Naive B cell (primary cell): ENCODE measurements at regions not wholly inside any gene's neighbourhood (a gene's known extent, or its start where the extent isn't known, plus 50 kb on each side); places are given as distances from the start of the nearest gene placed in this dataset.
A peak's percentile ranks its signal among the peaks of the same experiment; 100 is the strongest.

Experiments used
- ATAC-seq, 2 donors: fragments of 150-1000 bp; cut with Tn5 transposase; 2 replicates each; pipeline ENCODE4 v1.10.0; 2021; ENCODE audit warnings: low read depth in 2 of 2, mild to moderate bottlenecking in 2 of 2, moderate library complexity in 2 of 2
- DNase-seq: peaks from one replicate; pipeline ENCODE4 v3.0.0; 2022
- H3K27ac Mint-ChIP-seq, 6 donors: one replicate each; pipeline ENCODE4 v1.8.0; 2020 to 2022; ENCODE audit warnings: mild to moderate bottlenecking in 6 of 6, mixed read lengths in 6 of 6, moderate library complexity in 5 of 6, inconsistent platforms in 2 of 6
- H3K27me3 Mint-ChIP-seq, 3 donors: one replicate each; pipeline ENCODE4 v1.8.0; 2021 to 2022; ENCODE audit warnings: mixed read lengths in 3 of 3, mild to moderate bottlenecking in 1 of 3
- H3K36me3 Mint-ChIP-seq, 2 donors: one replicate each; pipeline ENCODE4 v1.8.0; 2020 to 2022; ENCODE audit warnings: mixed read lengths in 2 of 2, inconsistent platforms in 1 of 2, mild to moderate bottlenecking in 1 of 2
- H3K4me1 Mint-ChIP-seq, 3 donors: one replicate each; pipeline ENCODE4 v1.8.0; 2020 to 2022; ENCODE audit warnings: mixed read lengths in 3 of 3, inconsistent platforms in 1 of 3, mild to moderate bottlenecking in 1 of 3, moderate library complexity in 1 of 3
- H3K4me3 Mint-ChIP-seq, 8 donors: one replicate each; pipeline ENCODE4 v1.8.0; 2020 to 2022; ENCODE audit warnings: mild to moderate bottlenecking in 8 of 8, mixed read lengths in 8 of 8, moderate library complexity in 8 of 8, inconsistent platforms in 2 of 8
- H3K9me3 Mint-ChIP-seq, 7 donors: one replicate each; pipeline ENCODE4 v1.8.0; 2020 to 2022; ENCODE audit warnings: mixed read lengths in 7 of 7, mild to moderate bottlenecking in 5 of 7, inconsistent platforms in 2 of 7, moderate library complexity in 1 of 7

GRCh38 chr10:132467464-132468149 is 70.0 kb upstream of the INPP5A start:
- Mint-ChIP-seq H3K36me3 (peaks cover 0 to 7% of the 10 kb centered on the region in 2 donors), H3K4me1 (peaks cover 0 to 5% (median 4%) of the 10 kb centered on the region in 3 donors), H3K27me3 (peaks cover 4 to 20% (median 8%) of the 10 kb centered on the region in 3 donors), H3K27ac (no peak overlapping the region), H3K4me3 (no peak overlapping the region), H3K9me3 (peaks cover 1 to 19% (median 10%) of the 10 kb centered on the region in 7 donors)
- DNase-seq (no peak), ATAC-seq (no peak)

DNA sequence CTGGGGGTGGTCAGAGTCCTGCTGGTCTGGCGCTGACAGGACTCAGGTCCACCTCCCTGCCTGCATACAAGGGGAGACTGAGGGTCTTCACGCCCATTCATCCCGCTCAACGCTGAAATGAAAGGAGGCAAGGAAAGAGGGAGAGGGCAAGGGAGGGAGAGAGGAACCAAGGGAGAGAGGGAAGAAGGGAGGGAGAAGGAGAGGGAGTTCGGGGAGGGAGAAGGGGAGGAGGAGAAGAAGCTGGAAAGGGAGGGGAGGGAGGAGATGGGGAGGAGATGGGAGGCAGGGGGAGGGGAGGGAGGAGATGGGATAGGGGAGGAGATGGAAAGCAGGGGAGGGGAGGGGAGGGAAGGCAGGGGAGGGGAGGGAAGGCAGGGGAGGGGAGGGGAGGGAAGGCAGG is 69.4 kb upstream of the INPP5A start:
- ATAC-seq (no peak), DNase-seq (no peak)
- H3K4me3 Mint-ChIP-seq: no peak overlapping the region
- H3K27ac Mint-ChIP-seq: no peak overlapping the region
- peaks cover 5 to 22% (median 8%) of the 10 kb centered on the region in 3 donors for H3K27me3 Mint-ChIP-seq
- H3K9me3 Mint-ChIP-seq: peaks cover 1 to 19% (median 10%) of the 10 kb centered on the region in 7 donors
- peaks cover 0 to 7% of the 10 kb centered on the region in 2 donors for H3K36me3 Mint-ChIP-seq
- H3K4me1 Mint-ChIP-seq: peaks cover 0 to 5% (median 4%) of the 10 kb centered on the region in 3 donors

DNA sequence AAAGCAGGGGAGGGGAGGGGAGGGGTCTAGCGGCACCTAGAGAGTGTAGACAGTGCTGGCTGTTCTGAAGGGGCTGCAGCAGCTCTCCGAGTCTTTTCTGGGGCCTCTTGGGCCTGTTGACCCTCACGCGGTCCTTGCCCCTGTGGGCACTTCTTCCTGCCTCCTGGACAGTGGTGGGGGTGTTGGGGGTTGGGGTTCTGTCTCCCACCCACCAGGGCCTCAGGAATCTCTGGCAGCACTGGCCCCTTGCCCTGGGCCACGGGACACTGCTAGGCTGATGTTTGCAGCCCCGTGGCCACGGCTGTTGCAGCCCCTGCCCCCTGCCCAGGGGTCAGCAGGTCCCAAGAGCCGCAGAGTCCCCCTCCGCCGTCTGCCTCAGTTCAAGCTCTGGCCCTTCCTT is 68.9 kb upstream of the INPP5A start:
- Mint-ChIP-seq H3K27ac (no peak overlapping the region), H3K4me3 (no peak overlapping the region), H3K27me3 (peaks cover 8 to 27% (median 10%) of the 10 kb centered on the region in 3 donors), H3K4me1 (peaks cover 0 to 5% (median 4%) of the 10 kb centered on the region in 3 donors), H3K36me3 (peaks cover 0 to 7% of the 10 kb centered on the region in 2 donors), H3K9me3 (peaks cover 1 to 19% (median 10%) of the 10 kb centered on the region in 7 donors)
- DNase-seq (no peak), ATAC-seq (no peak)

GRCh38 chr10:132469197-132469884 is 68.2 kb upstream of the INPP5A start:
- peak overlapping the region in 2 of 6 donors; percentile 56 to 61 for H3K27ac Mint-ChIP-seq
- H3K27me3 Mint-ChIP-seq: peaks cover 8 to 30% (median 10%) of the 10 kb centered on the region in 3 donors
- H3K36me3 Mint-ChIP-seq: peaks cover 0 to 7% of the 10 kb centered on the region in 2 donors
- DNase-seq: no peak
- H3K9me3 Mint-ChIP-seq: peaks cover 1 to 19% (median 10%) of the 10 kb centered on the region in 7 donors
- H3K4me1 Mint-ChIP-seq: peaks cover 0 to 5% (median 4%) of the 10 kb centered on the region in 3 donors
- no peak for ATAC-seq
- no peak overlapping the region for H3K4me3 Mint-ChIP-seq

DNA sequence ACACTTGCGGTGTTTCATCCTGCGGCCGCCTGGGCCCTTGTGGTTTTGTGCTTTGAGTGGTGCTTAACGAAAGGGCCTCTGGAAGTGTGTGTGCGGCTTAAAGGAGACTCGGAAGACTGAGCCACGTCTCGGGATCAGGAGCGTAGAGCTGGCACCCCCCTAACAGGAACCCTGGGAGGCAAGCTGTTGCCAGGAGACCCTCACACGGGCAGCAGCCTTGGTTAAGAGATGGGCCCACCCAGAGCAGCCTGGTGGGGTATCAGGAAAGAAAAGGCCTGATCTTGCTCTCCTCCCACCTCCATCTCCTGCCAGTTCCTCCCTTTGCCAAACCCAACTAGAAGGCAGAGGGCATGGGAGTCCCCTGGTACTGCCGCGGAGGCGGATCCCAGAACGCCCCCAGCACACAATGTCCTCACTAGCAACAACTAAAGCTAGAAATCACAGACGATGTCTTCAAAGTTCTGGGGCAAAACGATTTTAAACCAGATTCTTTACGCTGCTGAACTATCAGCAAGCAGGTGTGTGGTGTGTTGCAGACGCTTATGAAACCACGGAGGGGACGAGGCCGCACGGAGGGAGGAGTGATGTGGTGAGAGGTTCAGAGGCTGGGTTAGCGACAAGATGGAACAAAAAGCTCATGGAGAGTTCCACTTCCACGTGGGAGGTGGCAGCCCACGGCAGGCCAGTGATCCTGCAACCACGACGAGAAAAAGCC is 67.0 kb upstream of the INPP5A start:
- ATAC-seq (no peak), DNase-seq (no peak)
- no peak overlapping the region for H3K4me3 Mint-ChIP-seq
- peaks cover 10 to 34% (median 13%) of the 10 kb centered on the region in 3 donors for H3K27me3 Mint-ChIP-seq
- peak overlapping the region in 2 of 6 donors; percentile 5 to 59 for H3K27ac Mint-ChIP-seq
- H3K9me3 Mint-ChIP-seq: peaks cover 1 to 19% (median 10%) of the 10 kb centered on the region in 7 donors
- peaks cover 0 to 5% (median 4%) of the 10 kb centered on the region in 3 donors for H3K4me1 Mint-ChIP-seq
- H3K36me3 Mint-ChIP-seq: peaks cover 0 to 7% of the 10 kb centered on the region in 2 donors

- H3K4me3 Mint-ChIP-seq: no peak overlapping the region
- H3K9me3 Mint-ChIP-seq: peaks cover 1 to 19% (median 10%) of the 10 kb centered on the region in 7 donors
- ATAC-seq: no peak
- peaks cover 0 to 5% (median 4%) of the 10 kb centered on the region in 3 donors for H3K4me1 Mint-ChIP-seq
- peaks cover 10 to 38% (median 18%) of the 10 kb centered on the region in 3 donors for H3K27me3 Mint-ChIP-seq
- H3K27ac Mint-ChIP-seq: peak overlapping the region in 1 of 6 donors; percentile 59
- no peak for DNase-seq
- H3K36me3 Mint-ChIP-seq: peaks cover 0 to 7% of the 10 kb centered on the region in 2 donors
Measured at GRCh38 chr10:132471125-132471451, 66.5 kb upstream of the INPP5A start.

DNA sequence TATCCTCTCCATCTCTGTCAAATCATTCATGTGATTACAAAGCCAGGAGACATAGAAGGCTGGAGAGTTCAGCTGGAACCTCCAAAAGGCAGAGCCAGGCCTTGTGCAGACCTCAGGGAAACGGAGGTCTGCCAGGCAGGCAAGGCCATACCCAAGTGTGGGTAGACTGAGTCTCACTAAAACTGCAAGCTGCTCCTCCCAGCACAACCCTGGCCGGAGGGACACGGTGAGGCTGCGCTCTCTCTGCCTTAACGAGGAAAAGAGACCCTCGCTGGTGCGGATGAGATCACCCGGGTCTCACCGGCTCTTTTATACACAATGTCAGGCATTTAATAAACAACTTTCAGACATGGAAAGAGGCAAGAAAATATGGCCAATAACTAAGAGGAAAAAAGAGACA is 66.1 kb upstream of the INPP5A start:
- Mint-ChIP-seq H3K36me3 (peaks cover 0 to 7% of the 10 kb centered on the region in 2 donors), H3K9me3 (peaks cover 1 to 19% (median 10%) of the 10 kb centered on the region in 7 donors), H3K27ac (peak overlapping the region in 1 of 6 donors; percentile 54), H3K4me3 (no peak overlapping the region), H3K27me3 (peaks cover 10 to 39% (median 19%) of the 10 kb centered on the region in 3 donors), H3K4me1 (peaks cover 0 to 5% (median 4%) of the 10 kb centered on the region in 3 donors)
- no peak for ATAC-seq
- no peak for DNase-seq

GRCh38 chr10:132475086-132475485 is 62.5 kb upstream of the INPP5A start:
- Mint-ChIP-seq H3K4me3 (no peak overlapping the region), H3K27ac (no peak overlapping the region), H3K36me3 (peaks cover 0 to 7% of the 10 kb centered on the region in 2 donors), H3K4me1 (peaks cover 0 to 4% (median 0%) of the 10 kb centered on the region in 3 donors), H3K27me3 (peaks cover 14 to 65% (median 42%) of the 10 kb centered on the region in 3 donors), H3K9me3 (peaks cover 1 to 19% (median 10%) of the 10 kb centered on the region in 7 donors)
- ATAC-seq (no peak), DNase-seq (no peak)

- no peak overlapping the region for H3K4me3 Mint-ChIP-seq
- H3K36me3 Mint-ChIP-seq: no peaks in the 10 kb centered on the region
- H3K27me3 Mint-ChIP-seq: peaks cover 20 to 63% (median 45%) of the 10 kb centered on the region in 3 donors
- no peak overlapping the region for H3K27ac Mint-ChIP-seq
- H3K9me3 Mint-ChIP-seq: peaks cover 1 to 10% (median 5%) of the 10 kb centered on the region in 7 donors
- DNase-seq (no peak), ATAC-seq (no peak)
- H3K4me1 Mint-ChIP-seq: no peaks in the 10 kb centered on the region
Measured at GRCh38 chr10:132476146-132477065, 61.2 kb upstream of the INPP5A start.

GRCh38 chr10:132477066-132477397 is 60.6 kb upstream of the INPP5A start:
- Mint-ChIP-seq H3K4me1 (no peaks in the 10 kb centered on the region), H3K9me3 (peaks cover 1 to 4% (median 2%) of the 10 kb centered on the region in 7 donors), H3K27me3 (peaks cover 24 to 62% (median 48%) of the 10 kb centered on the region in 3 donors), H3K4me3 (no peak overlapping the region), H3K27ac (no peak overlapping the region), H3K36me3 (no peaks in the 10 kb centered on the region)
- DNase-seq: no peak
- ATAC-seq: no peak

DNA sequence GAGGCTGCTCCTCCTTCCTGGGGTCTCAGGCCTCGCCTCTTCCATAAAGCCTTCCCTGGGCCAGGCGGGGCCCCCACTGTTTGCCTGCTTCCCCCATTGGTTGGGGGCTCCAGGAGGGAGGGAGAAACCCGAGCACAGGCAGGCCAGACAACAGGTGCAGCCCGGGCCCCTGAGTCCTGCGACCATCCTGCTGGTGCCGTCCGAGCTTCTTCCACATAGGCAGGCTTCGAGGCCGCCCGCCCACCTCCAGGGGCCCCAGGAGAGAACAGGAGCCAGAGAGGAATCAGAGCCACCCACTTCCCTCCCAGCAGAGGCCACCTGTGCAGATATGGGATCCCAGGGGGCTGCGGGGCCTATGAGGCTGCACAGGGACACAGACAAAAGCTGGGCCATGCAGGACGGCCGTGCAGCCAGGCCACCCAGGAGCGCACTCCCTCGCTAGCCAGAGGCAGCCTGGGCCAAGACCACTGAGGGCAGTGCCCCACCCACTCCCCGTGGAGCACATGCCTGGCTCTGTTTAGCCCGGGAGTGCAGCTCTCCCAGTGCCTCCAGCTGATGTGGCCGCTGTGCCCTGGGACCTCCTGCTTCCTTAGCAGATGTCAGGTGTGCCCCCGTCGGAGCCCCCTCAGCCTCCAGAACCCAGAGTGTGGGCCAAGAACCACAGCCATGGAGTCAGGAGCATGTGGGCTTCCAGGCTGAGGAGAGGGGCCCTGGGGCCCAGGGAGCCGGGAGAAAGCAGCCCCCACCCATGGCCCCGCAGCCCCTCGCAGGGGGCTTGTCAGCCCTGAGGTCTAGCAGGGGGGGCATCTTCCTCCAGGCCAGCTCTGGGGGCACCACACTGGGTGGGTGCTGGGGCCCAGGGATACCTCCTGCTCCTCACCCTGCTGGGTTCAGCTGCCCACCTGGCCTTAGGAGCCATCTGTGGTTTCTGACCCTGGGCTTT is 59.9 kb upstream of the INPP5A start:
- DNase-seq: no peak
- no peaks in the 10 kb centered on the region for H3K4me1 Mint-ChIP-seq

More for the DNA sequence above, 59.9 kb upstream of the INPP5A start:
- H3K27me3 Mint-ChIP-seq: peaks cover 30 to 62% (median 54%) of the 10 kb centered on the region in 3 donors
- no peaks in the 10 kb centered on the region for H3K9me3 Mint-ChIP-seq
- H3K36me3 Mint-ChIP-seq: no peaks in the 10 kb centered on the region
- no peak overlapping the region for H3K27ac Mint-ChIP-seq
- ATAC-seq: no peak
- no peak overlapping the region for H3K4me3 Mint-ChIP-seq
